DND-41 (cell line): ENCODE measurements at regions not wholly inside any gene's neighbourhood (a gene's known extent, or its start where the extent isn't known, plus 50 kb on each side); places are given as distances from the start of the nearest gene placed in this dataset.

Experiments used
- CTCF ChIP-seq: IDR thresholded peaks from 2 replicates; pipeline ENCODE4 v1.5.1; 2012; ENCODE audit warnings: borderline replicate concordance, low read length, moderate library complexity, mild to moderate bottlenecking; ENCODE audit not compliant: poor library complexity, severe bottlenecking; ENCODE audit errors: extremely low read depth
- EZH2 ChIP-seq: IDR thresholded peaks from 3 replicates; pipeline ENCODE4 v1.6.1; 2012; ENCODE audit warnings: borderline replicate concordance, low read depth, mild to moderate bottlenecking, moderate library complexity, low read length, inconsistent platforms; ENCODE audit not compliant: severe bottlenecking

- TF ChIP-seq CTCF (no peak), EZH2 (no peak)
Measured at GRCh38 chr13:81319351-81319750, 978.4 kb upstream of the SPRY2 start.
